B cell (primary cell): ENCODE measurements at regions not wholly inside any gene's neighbourhood (a gene's known extent, or its start where the extent isn't known, plus 50 kb on each side); places are given as distances from the start of the nearest gene placed in this dataset.

ENCODE experiments used
- ATAC-seq: fragments of 200-7000 bp; cut with Tn5 transposase; one replicate; pipeline ENCODE4 v1.10.0; 2021; ENCODE audit warnings: low read depth, mild to moderate bottlenecking, moderate number of reproducible peaks, moderate library complexity
- CTCF ChIA-PET: fragments of 350-600 bp; sonication (Branson Sonifier 250); formaldehyde crosslinking; loops from one replicate; lab custom pipeline; 2021; ENCODE audit warnings: antibody characterized with exemption, inconsistent platforms; lab: Charles Lee
- POLR2A ChIA-PET: fragments of 350-600 bp; sonication (Branson Sonifier 250); formaldehyde crosslinking; loops from one replicate; lab custom pipeline; 2021; ENCODE audit warnings: antibody characterized with exemption; lab: Charles Lee
- DNase-seq: peaks from one replicate; pipeline ENCODE4 v3.0.0; 2013
- H2AFZ ChIP-seq: 2 replicates; pipeline ENCODE4 v1.6.1; 2012; ENCODE audit warnings: mild to moderate bottlenecking, low read depth, low read length; ENCODE audit not compliant: insufficient read depth, poor library complexity, severe bottlenecking
- H3K27ac ChIP-seq, 2 donors: 1 replicate in 1 of 2; 2 replicates in 1 of 2; pipeline ENCODE4 v1.5.1; 2012 to 2013; ENCODE audit warnings: low read length in 2 of 2, mild to moderate bottlenecking in 2 of 2, moderate library complexity in 1 of 2
- H3K27me3 ChIP-seq, 4 experiments: fragments of 200-600 bp in 1 of 4; sonication (generic) in 1 of 4; replicated peaks in 1 of 4; 1 replicate in 2 of 4; 2 replicates in 2 of 4; pipeline versions ENCODE4 v1.6.1 to v1.7.0; 2013 to 2016; ENCODE audit warnings: low read length in 3 of 4, mild to moderate bottlenecking in 2 of 4, mixed read lengths in 1 of 4, moderate library complexity in 1 of 4; ENCODE audit not compliant: insufficient read depth in 4 of 4, control insufficient read depth in 3 of 4; ENCODE audit errors: control extremely low read depth in 1 of 4
- H3K36me3 ChIP-seq, 2 experiments: replicated peaks in 1 of 2; 1 replicate in 1 of 2; 2 replicates in 1 of 2; pipeline versions ENCODE4 v1.6.1 to v1.7.1; 2013; ENCODE audit warnings: low read length in 1 of 2; ENCODE audit not compliant: insufficient read depth in 2 of 2, control insufficient read depth in 1 of 2; ENCODE audit errors: control extremely low read depth in 1 of 2, extremely low read depth in 1 of 2
- H3K4me1 ChIP-seq, 2 donors: fragments of 200-600 bp in 1 of 2; sonication (generic) in 1 of 2; 1 replicate in 1 of 2; 2 replicates in 1 of 2; pipeline versions ENCODE4 v1.5.1 to v1.6.1; 2013 to 2017; ENCODE audit warnings: low read length in 2 of 2; ENCODE audit not compliant: control insufficient read depth in 2 of 2, insufficient read depth in 2 of 2
- H3K4me2 ChIP-seq: replicated peaks from 2 replicates; pipeline ENCODE3; 2012; ENCODE audit warnings: mild to moderate bottlenecking, low read depth, low read length; ENCODE audit not compliant: poor library complexity, severe bottlenecking
- H3K4me3 ChIP-seq, 5 experiments: fragments of 200-600 bp in 1 of 5; sonication (generic) in 1 of 5; 1 replicate in 3 of 5; 2 replicates in 2 of 5; pipeline versions ENCODE4 v1.5.1 to v1.7.0; 2011 to 2016; ENCODE audit warnings: low read length in 4 of 5, mild to moderate bottlenecking in 4 of 5, low read depth in 2 of 5, control low read depth in 1 of 5, moderate library complexity in 1 of 5; ENCODE audit not compliant: insufficient read depth in 1 of 5; ENCODE audit errors: control extremely low read depth in 1 of 5, extremely low read depth in 1 of 5
- H3K79me2 ChIP-seq: fragments of 200-600 bp; sonication (generic); one replicate; pipeline ENCODE4 v1.6.0; 2016; ENCODE audit warnings: low read length; ENCODE audit not compliant: control insufficient read depth, insufficient read depth
- H3K9ac ChIP-seq: fragments of 200-600 bp; sonication (generic); 2 replicates; pipeline ENCODE4 v1.6.1; 2017; ENCODE audit warnings: mild to moderate bottlenecking, low read length, moderate library complexity
- H3K9me3 ChIP-seq, 3 donors: one replicate each; pipeline versions ENCODE4 v1.6.1 to v1.7.1; 2013; ENCODE audit warnings: low read length in 2 of 3; ENCODE audit not compliant: control insufficient read depth in 2 of 3, insufficient read depth in 1 of 3; ENCODE audit errors: control extremely low read depth in 1 of 3
- H4K20me1 ChIP-seq: 2 replicates; pipeline ENCODE4 v1.6.0; 2012; ENCODE audit warnings: mild to moderate bottlenecking, low read length; ENCODE audit not compliant: insufficient read depth, control insufficient read depth, poor library complexity, severe bottlenecking
- H3K27ac Mint-ChIP-seq: one replicate; pipeline ENCODE4 v1.8.0; 2021; ENCODE audit warnings: mixed read lengths
- H3K27me3 Mint-ChIP-seq: one replicate; pipeline ENCODE4 v1.8.0; 2021; ENCODE audit warnings: mixed read lengths
- H3K4me1 Mint-ChIP-seq: one replicate; pipeline ENCODE4 v1.8.0; 2021; ENCODE audit warnings: mixed read lengths
- H3K4me3 Mint-ChIP-seq: one replicate; pipeline ENCODE4 v1.8.0; 2021; ENCODE audit warnings: mixed read lengths
- H3K9me3 Mint-ChIP-seq: one replicate; pipeline ENCODE4 v1.8.0; 2022; ENCODE audit warnings: mixed read lengths; ENCODE audit not compliant: insufficient read depth
- EZH2 ChIP-seq: IDR thresholded peaks from 2 replicates; pipeline ENCODE4 v1.6.1; 2012; ENCODE audit warnings: borderline replicate concordance, low read depth, mild to moderate bottlenecking, moderate library complexity, low read length; ENCODE audit not compliant: insufficient read depth, poor library complexity, severe bottlenecking
- WGBS: methylation state at CpG from one replicate; pipeline ENCODE4 v1.1.5; 2013; ENCODE audit warnings: missing lambda C conversion rate; ENCODE audit not compliant: insufficient coverage; 5-methylcytosine and 5-hydroxymethylcytosine counted together
- intact Hi-C: fragments of 100-400 bp; cut with micrococcal nuclease; formaldehyde crosslinking; loops from one replicate; pipeline ENCODE4 v1.10.0; 2022
- TF ChIP-seq, protein P1 (sequence below): fragments of 200-600 bp; IDR thresholded peaks from one replicate; pipeline ENCODE4 v1.8.0; 2022; ENCODE audit warnings: antibody characterized with exemption, mild to moderate bottlenecking

- ChIA-PET CTCF (interaction anchor here (1.2 to 8.8 kb wide), 5 partner anchors 8 to 1153 kb away, joined by 3 to 169 read pairs (median 6); no protein-coding TSS in a partner anchor), POLR2A (no interaction called here)
- TF ChIP-seq, protein P1, sequence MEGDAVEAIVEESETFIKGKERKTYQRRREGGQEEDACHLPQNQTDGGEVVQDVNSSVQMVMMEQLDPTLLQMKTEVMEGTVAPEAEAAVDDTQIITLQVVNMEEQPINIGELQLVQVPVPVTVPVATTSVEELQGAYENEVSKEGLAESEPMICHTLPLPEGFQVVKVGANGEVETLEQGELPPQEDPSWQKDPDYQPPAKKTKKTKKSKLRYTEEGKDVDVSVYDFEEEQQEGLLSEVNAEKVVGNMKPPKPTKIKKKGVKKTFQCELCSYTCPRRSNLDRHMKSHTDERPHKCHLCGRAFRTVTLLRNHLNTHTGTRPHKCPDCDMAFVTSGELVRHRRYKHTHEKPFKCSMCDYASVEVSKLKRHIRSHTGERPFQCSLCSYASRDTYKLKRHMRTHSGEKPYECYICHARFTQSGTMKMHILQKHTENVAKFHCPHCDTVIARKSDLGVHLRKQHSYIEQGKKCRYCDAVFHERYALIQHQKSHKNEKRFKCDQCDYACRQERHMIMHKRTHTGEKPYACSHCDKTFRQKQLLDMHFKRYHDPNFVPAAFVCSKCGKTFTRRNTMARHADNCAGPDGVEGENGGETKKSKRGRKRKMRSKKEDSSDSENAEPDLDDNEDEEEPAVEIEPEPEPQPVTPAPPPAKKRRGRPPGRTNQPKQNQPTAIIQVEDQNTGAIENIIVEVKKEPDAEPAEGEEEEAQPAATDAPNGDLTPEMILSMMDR = no peak
- TF ChIP-seq EZH2 = no peak
- WGBS = 90% methylated on average over 3 of the region's 7 CpGs
- H3K9ac ChIP-seq = no peak overlapping the region
- ATAC-seq = no peak
- H3K27ac ChIP-seq = no peak overlapping the region
- peaks cover 0 to 2% (median 0%) of the 10 kb centered on the region in 4 experiments for H3K27me3 ChIP-seq
- Mint-ChIP-seq H3K4me1 (no peaks in the 10 kb centered on the region), H3K27me3 (peaks cover 13% of the 10 kb centered on the region), H3K4me3 (no peak overlapping the region), H3K9me3 (no peaks in the 10 kb centered on the region), H3K27ac (no peak overlapping the region)
- no peaks in the 10 kb centered on the region for H3K4me1 ChIP-seq
- no peaks in the 10 kb centered on the region for H3K36me3 ChIP-seq
- no peak overlapping the region for H2AFZ ChIP-seq
- no peak for DNase-seq
- no peaks in the 10 kb centered on the region for H3K9me3 ChIP-seq
- no peak overlapping the region for H3K4me3 ChIP-seq
- intact Hi-C loops = no loop called here
- H4K20me1 ChIP-seq = no peaks in the 10 kb centered on the region
- H3K4me2 ChIP-seq = no peak overlapping the region
- H3K79me2 ChIP-seq = no peaks in the 10 kb centered on the region
Measured at GRCh38 chr21:35843911-35844667, 216.2 kb downstream of the SETD4 start.

DNA sequence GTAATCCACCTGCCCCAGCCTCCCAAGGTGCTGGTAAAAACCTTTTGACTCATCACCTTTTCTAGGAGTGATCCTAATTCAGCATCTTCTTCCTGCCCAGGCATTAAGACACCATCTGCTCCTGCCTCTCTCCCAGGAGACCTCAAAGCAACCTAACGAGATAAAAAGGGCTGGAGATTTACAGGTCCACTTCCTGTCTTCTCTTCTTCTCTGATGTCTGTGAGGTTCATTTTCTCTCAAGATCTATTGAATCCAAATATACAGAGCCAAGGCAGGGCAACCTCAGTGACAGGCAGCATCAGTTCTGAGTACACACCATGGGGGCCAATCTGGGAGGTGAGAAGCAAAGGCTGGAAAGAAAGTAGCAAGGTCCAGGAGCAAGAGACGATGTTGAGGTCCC, 219.4 kb downstream of the SETD4 start:
- Histone ChIP-seq H3K4me3 (no peak overlapping the region), H3K27ac (no peak overlapping the region), H3K9me3 (no peaks in the 10 kb centered on the region), H3K4me2 (no peak overlapping the region), H4K20me1 (no peaks in the 10 kb centered on the region), H3K9ac (no peak overlapping the region), H3K27me3 (no peaks in the 10 kb centered on the region), H3K79me2 (no peaks in the 10 kb centered on the region), H3K36me3 (no peaks in the 10 kb centered on the region), H3K4me1 (no peaks in the 10 kb centered on the region), H2AFZ (no peak overlapping the region)
- Mint-ChIP-seq H3K4me3 (no peak overlapping the region), H3K9me3 (no peaks in the 10 kb centered on the region), H3K27ac (no peak overlapping the region), H3K27me3 (peaks cover 13% of the 10 kb centered on the region), H3K4me1 (no peaks in the 10 kb centered on the region)
- WGBS = 50% methylated on average over 2 of the region's 2 CpGs
- POLR2A ChIA-PET = no interaction called here
- intact Hi-C loops = loop anchor here (1.0 to 2.0 kb wide), 6 partner anchors 188 to 1148 kb away; no protein-coding TSS in a partner anchor
- DNase-seq (no peak), ATAC-seq (no peak)
- TF ChIP-seq, protein P1 = no peak
- no peak for TF ChIP-seq EZH2
- CTCF ChIA-PET = interaction anchor here (0.9 to 8.8 kb wide), 14 partner anchors 9 to 1150 kb away, joined by 3 to 169 read pairs (median 10); no protein-coding TSS in a partner anchor
